CD14-positive monocyte (primary cell): ENCODE measurements at regions not wholly inside any gene's neighbourhood (a gene's known extent, or its start where the extent isn't known, plus 50 kb on each side); places are given as distances from the start of the nearest gene placed in this dataset.
"Not testable (repeated sequence)": the region's sequence is repeated elsewhere in the genome, so short reads cannot be mapped to it uniquely, and the experiment has no call there.

Source experiments
- DNase-seq, 3 donors: peaks; one replicate each; pipeline ENCODE4 v3.0.0-alpha.2; 2011 to 2022
- H2AFZ ChIP-seq: 2 replicates; pipeline ENCODE4 v1.6.0; 2012; ENCODE audit warnings: mild to moderate bottlenecking, low read depth, low read length, inconsistent platforms; ENCODE audit not compliant: insufficient read depth, poor library complexity, severe bottlenecking
- H3K27ac ChIP-seq, 2 donors: 1 replicate in 1 of 2; 2 replicates in 1 of 2; pipeline ENCODE4 v1.5.1; 2012 to 2013; ENCODE audit warnings: low read length in 2 of 2, control low read depth in 1 of 2, inconsistent platforms in 1 of 2, low read depth in 1 of 2, mild to moderate bottlenecking in 1 of 2
- H3K27me3 ChIP-seq, 2 donors: one replicate each; pipeline versions ENCODE4 v1.6.0 to v1.6.1; 2011 to 2013; ENCODE audit warnings: low read length in 2 of 2; ENCODE audit not compliant: control insufficient read depth in 2 of 2, insufficient read depth in 2 of 2
- H3K36me3 ChIP-seq, 2 donors: replicated peaks in 1 of 2; 1 replicate in 1 of 2; 2 replicates in 1 of 2; pipeline versions ENCODE4 v1.5.1 to v1.6.1; 2012 to 2013; ENCODE audit warnings: low read length in 2 of 2, control low read depth in 1 of 2, inconsistent platforms in 1 of 2, mild to moderate bottlenecking in 1 of 2; ENCODE audit not compliant: insufficient read depth in 2 of 2, control insufficient read depth in 1 of 2
- H3K4me1 ChIP-seq, 2 donors: 1 replicate in 1 of 2; 2 replicates in 1 of 2; pipeline versions ENCODE4 v1.5.1 to v1.6.1; 2012 to 2013; ENCODE audit warnings: low read length in 2 of 2, control low read depth in 1 of 2, inconsistent platforms in 1 of 2, mild to moderate bottlenecking in 1 of 2, moderate library complexity in 1 of 2; ENCODE audit not compliant: insufficient read depth in 2 of 2, control insufficient read depth in 1 of 2
- H3K4me2 ChIP-seq: replicated peaks from 2 replicates; pipeline ENCODE3; 2012; ENCODE audit warnings: low read length, moderate library complexity, mild to moderate bottlenecking; ENCODE audit not compliant: poor library complexity, severe bottlenecking; ENCODE audit errors: extremely low read depth
- H3K4me3 ChIP-seq, 3 experiments: fragments of 200-600 bp in 1 of 3; sonication (generic) in 1 of 3; replicated peaks in 1 of 3; 1 replicate in 2 of 3; 2 replicates in 1 of 3; pipeline ENCODE4 v1.5.1; 2011 to 2013; ENCODE audit warnings: low read length in 3 of 3, mild to moderate bottlenecking in 3 of 3, control low read depth in 2 of 3, low read depth in 2 of 3, inconsistent platforms in 1 of 3, moderate library complexity in 1 of 3
- H3K79me2 ChIP-seq: 2 replicates; pipeline ENCODE4 v1.6.0; 2012; ENCODE audit warnings: mild to moderate bottlenecking, control low read depth, inconsistent platforms, low read length, moderate library complexity; ENCODE audit not compliant: insufficient read depth
- H3K9ac ChIP-seq: 2 replicates; pipeline ENCODE4 v1.6.0; 2017; ENCODE audit warnings: low read length, mild to moderate bottlenecking; ENCODE audit not compliant: insufficient read depth, poor library complexity, severe bottlenecking
- H3K9me3 ChIP-seq, 2 donors: replicated peaks in 1 of 2; 1 replicate in 1 of 2; 2 replicates in 1 of 2; pipeline versions ENCODE4 v1.5.1 to v1.6.1; 2012 to 2013; ENCODE audit warnings: low read length in 2 of 2, control low read depth in 1 of 2; ENCODE audit not compliant: control insufficient read depth in 1 of 2, insufficient read depth in 1 of 2
- H4K20me1 ChIP-seq: 2 replicates; pipeline ENCODE4 v1.6.0; 2012; ENCODE audit warnings: mild to moderate bottlenecking, low read length, control low read depth, moderate library complexity; ENCODE audit not compliant: insufficient read depth
- H3K27ac Mint-ChIP-seq, 7 donors: one replicate each; pipeline ENCODE4 v1.8.0; 2020; ENCODE audit warnings: mild to moderate bottlenecking in 7 of 7, mixed read lengths in 7 of 7, moderate library complexity in 6 of 7, inconsistent platforms in 2 of 7
- H3K27me3 Mint-ChIP-seq, 3 donors: one replicate each; pipeline ENCODE4 v1.8.0; 2021 to 2022; ENCODE audit warnings: low read depth in 3 of 3, mild to moderate bottlenecking in 3 of 3, mixed read lengths in 3 of 3, moderate library complexity in 3 of 3, inconsistent platforms in 1 of 3
- H3K36me3 Mint-ChIP-seq, 2 donors: one replicate each; pipeline ENCODE4 v1.8.0; 2020; ENCODE audit warnings: mixed read lengths in 2 of 2, inconsistent platforms in 1 of 2, mild to moderate bottlenecking in 1 of 2
- H3K4me1 Mint-ChIP-seq: one replicate; pipeline ENCODE4 v1.8.0; 2020; ENCODE audit warnings: mild to moderate bottlenecking, mixed read lengths
- H3K4me3 Mint-ChIP-seq, 2 donors: one replicate each; pipeline ENCODE4 v1.8.0; 2020; ENCODE audit warnings: mild to moderate bottlenecking in 2 of 2, mixed read lengths in 2 of 2, moderate library complexity in 1 of 2
- H3K9me3 Mint-ChIP-seq, 7 donors: one replicate each; pipeline ENCODE4 v1.8.0; 2020 to 2022; ENCODE audit warnings: mixed read lengths in 7 of 7, mild to moderate bottlenecking in 6 of 7, moderate library complexity in 6 of 7, inconsistent platforms in 2 of 7
- CTCF ChIP-seq: fragments of 200-600 bp; IDR thresholded peaks from one replicate; pipeline ENCODE4 v1.8.0; 2022; ENCODE audit warnings: antibody characterized with exemption, mild to moderate bottlenecking
- WGBS: methylation state at CpG from one replicate; pipeline ENCODE4 v1.1.5; 2013; ENCODE audit warnings: missing lambda C conversion rate; ENCODE audit not compliant: insufficient coverage; 5-methylcytosine and 5-hydroxymethylcytosine counted together
- intact Hi-C, 2 donors: fragments of 100-400 bp; cut with micrococcal nuclease; formaldehyde crosslinking; loops; one replicate each; pipeline versions ENCODE4 v1.15.0 to v1.15.1; 2023

- Mint-ChIP-seq H3K4me1 (peaks cover 10% of the 10 kb centered on the region), H3K9me3 (peaks cover 0 to 3% (median 3%) of the 10 kb centered on the region in 7 donors), H3K36me3 (no peaks in the 10 kb centered on the region), H3K4me3 (no peak overlapping the region), H3K27me3 (peaks cover 0 to 3% (median 3%) of the 10 kb centered on the region in 3 donors), H3K27ac (no peak overlapping the region)
- H4K20me1 ChIP-seq: no peaks in the 10 kb centered on the region
- WGBS: 73% methylated on average over 3 of the region's 3 CpGs
- H2AFZ ChIP-seq: no peak overlapping the region
- no peaks in the 10 kb centered on the region for H3K79me2 ChIP-seq
- no peak overlapping the region for H3K4me3 ChIP-seq
- TF ChIP-seq CTCF: no peak
- H3K4me2 ChIP-seq: no peak overlapping the region
- H3K27me3 ChIP-seq: no peaks in the 10 kb centered on the region
- H3K27ac ChIP-seq: no peak overlapping the region
- H3K36me3 ChIP-seq: no peaks in the 10 kb centered on the region
- intact Hi-C loops: no loop called here
- no peak overlapping the region for H3K9ac ChIP-seq
- peaks cover 4 to 9% of the 10 kb centered on the region in 2 donors for H3K4me1 ChIP-seq
- H3K9me3 ChIP-seq: no peaks in the 10 kb centered on the region
- DNase-seq: no peak
These were observed 183.4 kb downstream of the ALDH8A1 start for GRCh38 chr6:134766497-134766896.

- H4K20me1 ChIP-seq: no peaks in the 10 kb centered on the region
- no peaks in the 10 kb centered on the region for H3K79me2 ChIP-seq
- no peak overlapping the region for H3K4me2 ChIP-seq
- no peaks in the 10 kb centered on the region for H3K27me3 ChIP-seq
- no peaks in the 10 kb centered on the region for H3K36me3 Mint-ChIP-seq
- WGBS: 100% methylated on average over 1 of the region's 3 CpGs
- peaks cover 10% of the 10 kb centered on the region for H3K4me1 Mint-ChIP-seq
- peaks cover 2 to 3% (median 3%) of the 10 kb centered on the region in 3 donors for H3K27me3 Mint-ChIP-seq
- H2AFZ ChIP-seq: no peak overlapping the region
- peaks cover 4 to 9% of the 10 kb centered on the region in 2 donors for H3K4me1 ChIP-seq
- H3K9me3 Mint-ChIP-seq: peaks cover 0 to 3% (median 3%) of the 10 kb centered on the region in 7 donors
- no peak for DNase-seq
- no peaks in the 10 kb centered on the region for H3K9me3 ChIP-seq
- H3K36me3 ChIP-seq: no peaks in the 10 kb centered on the region
- H3K9ac ChIP-seq: no peak overlapping the region
- no peak for TF ChIP-seq CTCF
- intact Hi-C loops: no loop called here
- no peak overlapping the region for H3K4me3 ChIP-seq
- H3K27ac Mint-ChIP-seq: no peak overlapping the region
- H3K27ac ChIP-seq: no peak overlapping the region
- H3K4me3 Mint-ChIP-seq: no peak overlapping the region
These were observed 185.2 kb downstream of the ALDH8A1 start for GRCh38 chr6:134764741-134765140.

GRCh38 chr6:134763575-134763974 is 186.3 kb downstream of the ALDH8A1 start:
- H3K36me3 ChIP-seq, DNase-seq, H3K4me1 ChIP-seq, H3K27me3 ChIP-seq, H3K36me3 Mint-ChIP-seq, H3K9me3 Mint-ChIP-seq, H3K27ac Mint-ChIP-seq, intact Hi-C loops, H3K27me3 Mint-ChIP-seq, H3K4me1 Mint-ChIP-seq, H2AFZ ChIP-seq, H3K4me2 ChIP-seq, H3K79me2 ChIP-seq, H3K27ac ChIP-seq, H3K4me3 Mint-ChIP-seq, H3K4me3 ChIP-seq, H4K20me1 ChIP-seq, H3K9me3 ChIP-seq, H3K9ac ChIP-seq: not testable (repeated sequence)
- WGBS: no CpG with 5 or more reads among the region's 3 CpGs
